Trophoblast cell (in vitro differentiated cells and primary cell): ENCODE measurements at regions not wholly inside any gene's neighbourhood (a gene's known extent, or its start where the extent isn't known, plus 50 kb on each side); places are given as distances from the start of the nearest gene placed in this dataset.
"Not testable (repeated sequence)": the region's sequence is repeated elsewhere in the genome, so short reads cannot be mapped to it uniquely, and the experiment has no call there.

Source experiments
- DNase-seq, 2 donors: peaks; one replicate each; pipeline ENCODE4 v3.0.0-alpha.2; 2016
- H2AFZ ChIP-seq: 2 replicates; pipeline ENCODE4 v1.6.1; 2013; ENCODE audit warnings: low read length, moderate library complexity, mild to moderate bottlenecking; ENCODE audit not compliant: insufficient read depth, poor library complexity
- H2AK5ac ChIP-seq: 2 replicates; pipeline ENCODE4 v1.6.1; 2013; ENCODE audit warnings: mild to moderate bottlenecking, low read length
- H2BK120ac ChIP-seq: 2 replicates; pipeline ENCODE4 v1.6.1; 2013; ENCODE audit warnings: low read length, mild to moderate bottlenecking, moderate library complexity; ENCODE audit not compliant: insufficient read depth, poor library complexity
- H2BK12ac ChIP-seq: 2 replicates; pipeline ENCODE4 v1.6.1; 2013; ENCODE audit warnings: mild to moderate bottlenecking, low read length, moderate library complexity
- H2BK5ac ChIP-seq: 2 replicates; pipeline ENCODE4 v1.6.1; 2013; ENCODE audit warnings: low read length, low read depth, moderate library complexity, mild to moderate bottlenecking; ENCODE audit not compliant: poor library complexity
- H3K14ac ChIP-seq: 2 replicates; pipeline ENCODE4 v1.6.1; 2013; ENCODE audit warnings: mild to moderate bottlenecking, low read length
- H3K18ac ChIP-seq: 2 replicates; pipeline ENCODE4 v1.6.1; 2013; ENCODE audit warnings: mild to moderate bottlenecking, low read length
- H3K23ac ChIP-seq: 2 replicates; pipeline ENCODE4 v1.6.1; 2013; ENCODE audit warnings: low read length
- H3K27ac ChIP-seq: 2 replicates; pipeline ENCODE4 v1.5.1; 2013; ENCODE audit warnings: low read depth, mild to moderate bottlenecking, inconsistent platforms, low read length, moderate library complexity
- H3K27me3 ChIP-seq: 2 replicates; pipeline ENCODE4 v1.6.1; 2013; ENCODE audit warnings: inconsistent platforms, mild to moderate bottlenecking, low read length, moderate library complexity; ENCODE audit not compliant: insufficient read depth
- H3K36me3 ChIP-seq, 2 experiments: 1 replicate in 1 of 2; 2 replicates in 1 of 2; pipeline ENCODE4 v1.6.1; 2013; ENCODE audit warnings: low read length in 2 of 2, mild to moderate bottlenecking in 2 of 2, moderate library complexity in 1 of 2; ENCODE audit not compliant: insufficient read depth in 2 of 2, control insufficient read depth in 1 of 2
- H3K4ac ChIP-seq: 2 replicates; pipeline ENCODE4 v1.6.1; 2013; ENCODE audit warnings: low read depth, mild to moderate bottlenecking, low read length, moderate library complexity
- H3K4me1 ChIP-seq, 2 experiments: 1 replicate in 1 of 2; 2 replicates in 1 of 2; pipeline ENCODE4 v1.6.1; 2013; ENCODE audit warnings: low read length in 2 of 2, mild to moderate bottlenecking in 2 of 2, moderate library complexity in 1 of 2; ENCODE audit not compliant: insufficient read depth in 2 of 2, control insufficient read depth in 1 of 2
- H3K4me2 ChIP-seq: 2 replicates; pipeline ENCODE4 v1.6.1; 2013; ENCODE audit warnings: inconsistent platforms, mild to moderate bottlenecking, low read length, moderate library complexity
- H3K4me3 ChIP-seq: 2 replicates; pipeline ENCODE4 v1.5.1; 2013; ENCODE audit warnings: mild to moderate bottlenecking, low read depth, low read length, inconsistent platforms
- H3K79me1 ChIP-seq: one replicate; pipeline ENCODE4 v1.6.1; 2013; ENCODE audit warnings: low read length
- H3K79me2 ChIP-seq: 2 replicates; pipeline ENCODE4 v1.6.1; 2013; ENCODE audit warnings: low read length, mild to moderate bottlenecking; ENCODE audit not compliant: control insufficient read depth, insufficient read depth, poor library complexity
- H3K9ac ChIP-seq: 2 replicates; pipeline ENCODE4 v1.6.1; 2013; ENCODE audit warnings: mild to moderate bottlenecking, low read length
- H3K9me3 ChIP-seq: 2 replicates; pipeline ENCODE4 v1.6.1; 2013; ENCODE audit warnings: low read depth, mild to moderate bottlenecking, control low read depth, inconsistent platforms, low read length; ENCODE audit not compliant: insufficient read depth
- H4K12ac ChIP-seq: 2 replicates; pipeline ENCODE4 v1.6.1; 2013; ENCODE audit warnings: low read depth, mild to moderate bottlenecking, low read length, moderate library complexity
- H4K8ac ChIP-seq: 2 replicates; pipeline ENCODE4 v1.6.1; 2013; ENCODE audit warnings: low read depth, mild to moderate bottlenecking, low read length, moderate library complexity
- H4K91ac ChIP-seq: one replicate; pipeline ENCODE4 v1.6.1; 2013; ENCODE audit warnings: low read depth, mild to moderate bottlenecking, low read length, moderate library complexity
- WGBS: extraction: QIAGEN DNeasy Blood & Tissue Kit; methylation state at CpG from one replicate; pipeline ENCODE4 v1.1.7; 2013; ENCODE audit warnings: missing lambda C conversion rate; ENCODE audit not compliant: insufficient read length, insufficient coverage; ENCODE audit errors: extremely low coverage; 5-methylcytosine and 5-hydroxymethylcytosine counted together

DNA sequence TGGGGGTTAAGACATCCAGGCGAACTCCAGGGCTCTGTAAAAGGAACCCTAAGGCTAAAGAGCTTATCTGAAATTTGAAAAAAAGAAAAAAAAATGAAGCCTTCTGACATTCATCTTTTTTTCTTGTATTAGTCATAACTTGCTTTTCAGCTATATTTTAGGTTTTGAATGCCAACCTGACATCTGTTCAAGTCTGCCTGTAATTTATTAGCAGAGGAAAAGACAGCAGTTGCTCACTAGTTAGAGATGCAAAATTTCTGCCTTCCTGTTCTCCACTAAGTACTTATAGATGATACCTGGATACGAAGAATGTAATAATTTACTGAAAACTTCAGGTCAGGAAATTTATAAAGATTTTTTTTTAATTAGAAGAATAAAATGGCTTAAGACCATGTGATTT is 68.7 kb upstream of the ARL17B start:
- H3K79me1 ChIP-seq, H4K8ac ChIP-seq, DNase-seq, H2AK5ac ChIP-seq, H4K91ac ChIP-seq, H3K36me3 ChIP-seq, H2BK12ac ChIP-seq, H3K18ac ChIP-seq, H3K23ac ChIP-seq, H3K27ac ChIP-seq, H3K79me2 ChIP-seq, H3K4me1 ChIP-seq, H3K9ac ChIP-seq, H4K12ac ChIP-seq, H2AFZ ChIP-seq, H2BK5ac ChIP-seq, H3K4me2 ChIP-seq, H3K14ac ChIP-seq, H3K4ac ChIP-seq, H3K27me3 ChIP-seq, H3K4me3 ChIP-seq, H3K9me3 ChIP-seq, H2BK120ac ChIP-seq: not testable (repeated sequence)
- no CpG with 5 or more reads among the region's 2 CpGs for WGBS

DNA sequence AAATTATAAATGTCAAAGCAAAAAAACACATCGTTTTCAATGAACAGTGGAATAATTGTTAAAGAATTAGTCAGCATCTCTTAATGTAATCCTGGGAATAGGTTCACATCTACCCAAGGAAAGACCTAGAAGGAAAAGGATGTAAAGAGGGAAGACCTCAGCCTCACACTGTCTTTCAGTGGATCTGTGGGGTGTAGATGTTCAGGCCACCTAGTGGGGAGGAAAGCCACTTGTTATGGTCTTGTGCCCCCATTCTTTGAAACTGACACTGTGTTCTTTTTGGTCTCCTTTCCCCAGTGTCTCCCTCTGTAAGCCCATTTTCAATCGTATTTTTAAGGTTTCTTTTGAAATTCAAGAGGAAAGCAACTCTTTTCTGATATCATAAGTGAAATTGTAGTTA is 68.1 kb upstream of the ARL17B start:
- H4K12ac ChIP-seq, H3K14ac ChIP-seq, H3K9ac ChIP-seq, H2BK5ac ChIP-seq, H3K27me3 ChIP-seq, H3K9me3 ChIP-seq, H2AK5ac ChIP-seq, H4K8ac ChIP-seq, DNase-seq, H3K18ac ChIP-seq, H3K79me1 ChIP-seq, H3K36me3 ChIP-seq, H2BK120ac ChIP-seq, H3K4ac ChIP-seq, H3K4me3 ChIP-seq, H3K4me2 ChIP-seq, H2BK12ac ChIP-seq, H3K79me2 ChIP-seq, H3K4me1 ChIP-seq, H3K27ac ChIP-seq, H4K91ac ChIP-seq, H3K23ac ChIP-seq, H2AFZ ChIP-seq: not testable (repeated sequence)
- no CpG with 5 or more reads among the region's 2 CpGs for WGBS

DNA sequence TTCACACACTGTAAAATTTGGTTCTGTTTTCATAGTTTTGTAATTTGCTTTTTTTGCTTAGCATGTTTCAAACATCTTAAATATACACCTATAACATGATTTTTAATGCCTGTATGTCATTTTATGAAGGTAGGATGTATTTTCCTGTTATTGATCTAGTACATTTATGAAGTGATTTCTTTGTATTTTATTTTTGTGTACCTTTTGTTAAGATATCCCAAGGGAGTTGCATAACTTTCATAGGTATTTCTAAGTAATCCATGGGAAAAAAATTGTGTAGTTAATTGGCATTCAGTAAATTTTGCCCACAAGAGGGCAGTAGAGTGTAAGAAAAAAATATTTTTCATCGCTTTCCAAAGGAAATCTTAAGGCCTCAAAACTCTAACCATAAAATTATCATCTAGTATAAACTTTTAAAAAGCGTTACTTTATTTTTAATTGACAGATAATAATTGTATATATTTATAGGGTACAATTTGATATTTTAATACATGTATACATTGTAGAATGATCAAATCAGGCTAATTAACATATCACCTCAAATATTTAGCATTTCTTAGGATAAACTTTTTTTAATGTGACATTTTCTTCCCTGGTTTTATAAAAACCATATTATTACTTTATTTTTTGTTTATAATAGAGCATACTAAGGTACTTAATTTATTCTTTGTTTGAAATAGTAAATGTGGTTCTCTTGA is 62.8 kb upstream of the ARL17B start:
- H3K9ac ChIP-seq, H3K9me3 ChIP-seq, H2BK12ac ChIP-seq, H3K23ac ChIP-seq, H2AFZ ChIP-seq, H3K79me2 ChIP-seq, H2BK5ac ChIP-seq, DNase-seq, H2BK120ac ChIP-seq, H3K4me1 ChIP-seq, H2AK5ac ChIP-seq, H3K14ac ChIP-seq, H3K4me2 ChIP-seq, H3K79me1 ChIP-seq, H3K27me3 ChIP-seq, H3K4me3 ChIP-seq, H4K12ac ChIP-seq, H3K36me3 ChIP-seq, H4K91ac ChIP-seq, H4K8ac ChIP-seq, H3K18ac ChIP-seq, H3K27ac ChIP-seq, H3K4ac ChIP-seq: not testable (repeated sequence)
- WGBS, result no CpG with 5 or more reads among the region's 2 CpGs

DNA sequence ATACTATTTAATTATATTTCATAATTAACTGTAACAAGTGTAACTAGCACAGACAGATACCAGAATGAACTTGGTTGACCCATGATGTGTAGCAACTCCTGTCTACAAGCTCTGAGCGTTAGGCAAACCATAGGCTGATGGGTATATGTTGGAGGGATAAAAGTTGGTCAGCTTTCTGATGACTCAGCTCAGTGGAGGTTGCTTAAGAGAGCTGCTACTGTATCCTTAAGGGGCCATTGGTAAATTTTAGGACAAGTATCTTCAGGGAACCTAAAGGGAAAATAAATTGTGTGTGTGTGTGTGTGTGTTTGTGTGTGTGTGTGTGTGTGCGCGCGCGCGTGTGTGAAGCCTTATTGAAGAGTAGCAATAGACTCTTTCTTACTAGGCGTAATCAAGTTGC is 56.3 kb upstream of the ARL17B start:
- H3K9me3 ChIP-seq, H3K18ac ChIP-seq, H4K8ac ChIP-seq, H2AFZ ChIP-seq, H3K79me1 ChIP-seq, H3K4me3 ChIP-seq, H3K79me2 ChIP-seq, H3K14ac ChIP-seq, H2AK5ac ChIP-seq, H2BK5ac ChIP-seq, H3K9ac ChIP-seq, H3K4me2 ChIP-seq, H4K12ac ChIP-seq, H3K27ac ChIP-seq, H2BK12ac ChIP-seq, H2BK120ac ChIP-seq, H3K4me1 ChIP-seq, H3K36me3 ChIP-seq, H3K4ac ChIP-seq, H3K27me3 ChIP-seq, H4K91ac ChIP-seq, H3K23ac ChIP-seq: not testable (repeated sequence)
- DNase-seq, result peak in 1 of 2 donors; percentile 0
- WGBS, result no CpG with 5 or more reads among the region's 7 CpGs
